Effector memory CD4-positive, alpha-beta T cell (primary cell): ENCODE measurements at regions not wholly inside any gene's neighbourhood (a gene's known extent, or its start where the extent isn't known, plus 50 kb on each side); places are given as distances from the start of the nearest gene placed in this dataset.

Experiments
- DNase-seq, 3 donors: peaks; one replicate each; pipeline ENCODE4 v3.0.0-alpha.2; 2020
- H3K27ac ChIP-seq: 2 replicates; pipeline ENCODE4 v1.7.0; 2013; ENCODE audit warnings: mild to moderate bottlenecking, low read length, moderate library complexity; ENCODE audit not compliant: insufficient read depth, poor library complexity, severe bottlenecking
- H3K27me3 ChIP-seq: replicated peaks from 2 replicates; pipeline ENCODE4 v1.7.0; 2013; ENCODE audit warnings: mild to moderate bottlenecking, low read length; ENCODE audit not compliant: insufficient read depth, control insufficient read depth, poor library complexity, severe bottlenecking
- H3K36me3 ChIP-seq: 2 replicates; pipeline ENCODE4 v1.7.0; 2013; ENCODE audit warnings: mild to moderate bottlenecking, low read length, moderate library complexity; ENCODE audit not compliant: control insufficient read depth, insufficient read depth
- H3K4me1 ChIP-seq: 2 replicates; pipeline ENCODE4 v1.7.0; 2013; ENCODE audit warnings: low read length, mild to moderate bottlenecking; ENCODE audit not compliant: control insufficient read depth, insufficient read depth, poor library complexity, severe bottlenecking
- H3K4me3 ChIP-seq: 2 replicates; pipeline ENCODE4 v1.7.0; 2013; ENCODE audit warnings: low read length, low read depth, mild to moderate bottlenecking; ENCODE audit not compliant: insufficient read depth, poor library complexity, severe bottlenecking
- H3K9me3 ChIP-seq: 2 replicates; pipeline ENCODE4 v1.7.0; 2013; ENCODE audit warnings: mild to moderate bottlenecking, low read length, moderate library complexity; ENCODE audit not compliant: control insufficient read depth

DNA sequence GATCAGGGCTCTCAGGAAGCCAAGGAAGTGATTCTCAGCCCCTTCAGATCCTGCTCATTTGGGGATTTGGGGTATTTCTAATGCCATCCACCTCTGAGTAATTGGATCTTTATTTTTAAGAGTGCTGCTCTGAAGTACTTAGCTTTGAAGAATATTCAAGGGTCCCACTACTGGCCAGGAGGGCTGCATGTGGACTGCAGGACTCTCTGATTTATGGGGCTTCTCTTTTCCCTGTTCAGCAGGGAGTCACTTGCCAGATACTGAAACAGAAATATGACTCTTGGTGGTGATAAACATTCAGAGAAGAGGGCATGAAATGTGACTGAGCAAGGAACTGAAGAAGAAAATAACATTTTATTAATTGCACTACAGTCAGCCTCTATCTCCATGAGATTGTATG lies 138.5 kb downstream of the MTX2 start:
- H3K27me3 ChIP-seq, result peaks cover 5% of the 10 kb centered on the region
- no peak overlapping the region for H3K4me3 ChIP-seq
- DNase-seq, result no peak
- H3K9me3 ChIP-seq, result no peaks in the 10 kb centered on the region
- H3K4me1 ChIP-seq, result no peaks in the 10 kb centered on the region
- H3K27ac ChIP-seq, result no peak overlapping the region
- H3K36me3 ChIP-seq, result no peaks in the 10 kb centered on the region

DNA sequence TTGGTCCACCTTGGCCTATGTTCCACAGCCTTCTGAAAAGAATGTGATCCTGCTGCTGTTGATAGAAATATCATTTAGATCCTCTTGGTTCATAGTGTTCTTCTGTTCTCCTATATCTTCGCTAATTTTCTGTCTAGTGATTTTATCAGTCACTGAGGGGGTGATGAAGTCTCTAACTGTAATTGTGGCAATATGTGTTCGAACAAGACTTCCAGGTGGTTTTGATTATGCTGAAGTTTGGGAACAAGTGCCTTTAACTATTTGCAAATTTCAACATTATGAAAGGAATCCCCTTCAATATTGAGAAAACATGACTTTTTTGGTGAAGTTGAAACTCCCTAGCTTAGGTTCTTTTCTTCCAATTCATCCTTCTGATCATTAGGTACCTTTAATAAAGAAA lies 140.4 kb downstream of the MTX2 start:
- no peak for DNase-seq
- Histone ChIP-seq H3K27me3 (peaks cover 14% of the 10 kb centered on the region), H3K36me3 (no peaks in the 10 kb centered on the region), H3K4me3 (no peak overlapping the region), H3K4me1 (no peaks in the 10 kb centered on the region), H3K27ac (no peak overlapping the region), H3K9me3 (no peaks in the 10 kb centered on the region)

DNA sequence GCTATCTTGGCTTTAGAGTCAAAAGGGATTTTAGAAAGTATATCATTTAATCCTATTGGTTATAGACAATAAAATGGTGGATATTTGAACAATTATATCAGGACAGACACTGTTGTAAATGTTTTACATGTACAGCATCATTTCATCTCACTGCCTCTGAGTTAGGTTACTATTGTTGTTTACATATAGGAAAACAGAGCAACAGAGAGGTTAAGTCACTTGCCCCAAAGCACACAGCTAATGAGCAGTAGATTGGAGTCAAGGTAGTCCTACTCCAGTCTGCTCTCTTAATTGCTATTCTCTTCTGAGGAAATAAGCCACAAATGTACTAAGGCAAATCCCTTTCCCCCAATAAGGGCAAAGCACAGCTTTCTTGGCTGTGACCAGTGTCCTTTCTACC lies 142.9 kb downstream of the MTX2 start:
- Histone ChIP-seq H3K4me1 (no peaks in the 10 kb centered on the region), H3K36me3 (no peaks in the 10 kb centered on the region), H3K27ac (no peak overlapping the region), H3K4me3 (no peak overlapping the region), H3K9me3 (no peaks in the 10 kb centered on the region), H3K27me3 (peaks cover 14% of the 10 kb centered on the region)
- no peak for DNase-seq

DNA sequence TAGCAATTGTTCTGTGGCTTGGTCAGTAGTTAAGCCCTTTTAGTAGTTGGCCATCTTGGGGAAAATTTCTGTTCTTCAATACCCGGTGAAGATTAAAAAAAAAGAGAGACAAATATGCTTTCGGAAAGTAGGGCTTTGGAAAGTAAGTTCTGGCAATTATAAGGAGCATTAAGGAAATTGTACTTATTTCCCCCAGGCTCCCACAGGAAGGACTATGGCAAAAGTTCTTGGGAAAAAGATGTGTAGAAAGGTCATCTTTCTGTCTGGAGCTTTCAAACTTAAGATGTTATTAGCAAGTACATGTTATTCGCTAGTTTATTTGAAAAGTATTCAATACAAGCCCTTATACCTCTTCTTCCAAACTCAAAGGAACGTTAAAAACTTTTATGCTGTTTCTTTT lies 144.5 kb downstream of the MTX2 start:
- Histone ChIP-seq H3K4me1 (no peaks in the 10 kb centered on the region), H3K36me3 (no peaks in the 10 kb centered on the region), H3K4me3 (no peak overlapping the region), H3K9me3 (no peaks in the 10 kb centered on the region), H3K27me3 (peaks cover 14% of the 10 kb centered on the region), H3K27ac (no peak overlapping the region)
- no peak for DNase-seq

DNA sequence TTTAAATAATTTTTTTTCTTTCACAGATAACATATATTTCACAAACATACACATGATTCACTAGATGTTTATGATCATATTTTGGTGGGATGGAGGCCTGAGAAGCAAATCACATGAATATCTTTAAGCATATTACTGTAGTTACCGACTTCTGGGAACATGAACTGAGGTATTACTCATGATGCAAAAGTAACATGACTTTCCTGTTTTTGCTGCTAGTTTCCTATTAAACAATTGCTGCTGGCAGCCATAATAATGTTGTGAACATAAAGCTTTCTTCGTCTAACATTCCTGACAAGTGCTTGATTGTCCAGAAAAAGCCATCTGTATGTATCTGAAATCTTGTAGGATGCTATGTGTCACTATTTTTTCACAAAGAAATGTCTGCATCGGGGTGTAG lies 145.4 kb downstream of the MTX2 start:
- Histone ChIP-seq H3K27ac (no peak overlapping the region), H3K9me3 (no peaks in the 10 kb centered on the region), H3K4me1 (no peaks in the 10 kb centered on the region), H3K4me3 (no peak overlapping the region), H3K36me3 (no peaks in the 10 kb centered on the region), H3K27me3 (peaks cover 14% of the 10 kb centered on the region)
- DNase-seq, result no peak

DNA sequence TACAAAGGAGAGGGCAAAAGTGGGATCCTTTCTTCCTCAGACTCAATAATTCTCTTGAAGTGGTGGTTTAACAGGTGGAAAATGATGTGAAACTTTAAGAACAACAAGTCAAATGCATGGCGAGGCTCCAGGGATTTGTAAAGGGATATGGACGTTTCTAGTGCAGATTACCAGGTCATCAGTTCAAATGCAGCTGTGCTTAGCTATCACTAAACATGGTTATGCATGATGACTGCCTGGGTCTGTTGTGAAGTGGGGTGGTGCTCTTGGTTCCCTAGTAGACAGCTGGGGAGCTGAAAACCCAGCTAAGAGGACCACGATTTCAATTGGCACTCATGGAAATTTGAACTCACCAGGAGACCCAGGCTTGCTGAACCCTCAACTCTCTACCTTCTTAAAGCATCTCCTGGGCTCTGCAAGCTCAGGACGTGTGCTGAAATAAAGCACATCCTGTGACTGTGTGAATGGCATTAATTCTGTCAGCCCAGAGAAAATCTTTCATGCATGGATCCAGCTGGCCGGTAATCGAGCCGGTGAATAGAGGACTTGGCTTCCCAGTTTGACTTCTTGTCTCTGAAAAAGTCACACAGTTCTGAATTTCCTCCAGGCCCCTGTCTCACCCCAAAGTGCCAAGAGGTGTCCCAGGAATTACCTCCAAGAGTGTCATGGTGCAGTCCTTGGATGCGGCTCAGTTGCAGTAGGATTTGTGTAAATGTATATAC lies 146.1 kb downstream of the MTX2 start:
- H3K27ac ChIP-seq, result no peak overlapping the region
- H3K36me3 ChIP-seq, result no peaks in the 10 kb centered on the region

DNA sequence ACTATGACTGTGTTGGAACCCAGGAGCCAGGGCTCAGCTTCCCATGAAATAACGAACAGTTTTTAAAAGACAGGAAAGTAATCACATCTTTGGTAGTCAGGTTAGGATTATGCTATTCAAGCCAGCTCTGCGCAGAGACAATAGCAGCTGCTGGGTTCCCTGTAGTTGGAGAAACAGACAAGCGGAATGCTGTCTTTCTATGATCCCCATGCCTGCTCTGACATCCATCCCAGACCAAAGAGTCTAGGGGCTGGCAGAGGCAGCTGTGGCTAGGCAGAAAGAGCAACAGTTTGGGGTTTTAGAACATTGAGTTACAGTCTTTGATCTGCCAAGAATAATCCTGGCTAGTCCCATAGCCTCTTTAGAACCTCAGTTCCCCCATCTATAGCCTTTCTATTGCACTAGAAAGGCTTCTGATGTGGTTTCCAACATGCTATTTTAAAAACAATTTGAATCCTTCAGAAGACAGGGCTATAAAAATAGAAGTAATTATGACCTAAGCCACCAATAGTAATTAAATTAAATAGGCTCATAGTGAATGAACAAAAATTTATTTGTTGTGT lies 146.8 kb downstream of the MTX2 start:
- H3K27me3 ChIP-seq, result peaks cover 13% of the 10 kb centered on the region
- H3K4me1 ChIP-seq, result no peaks in the 10 kb centered on the region
- DNase-seq, result no peak
- no peaks in the 10 kb centered on the region for H3K36me3 ChIP-seq
- H3K27ac ChIP-seq, result no peak overlapping the region
- no peak overlapping the region for H3K4me3 ChIP-seq
- H3K9me3 ChIP-seq, result no peaks in the 10 kb centered on the region

More for the DNA sequence above, 146.1 kb downstream of the MTX2 start:
- no peak for DNase-seq
- H3K4me3 ChIP-seq, result no peak overlapping the region
- H3K27me3 ChIP-seq, result peaks cover 14% of the 10 kb centered on the region
- H3K9me3 ChIP-seq, result no peaks in the 10 kb centered on the region
- H3K4me1 ChIP-seq, result no peaks in the 10 kb centered on the region

DNA sequence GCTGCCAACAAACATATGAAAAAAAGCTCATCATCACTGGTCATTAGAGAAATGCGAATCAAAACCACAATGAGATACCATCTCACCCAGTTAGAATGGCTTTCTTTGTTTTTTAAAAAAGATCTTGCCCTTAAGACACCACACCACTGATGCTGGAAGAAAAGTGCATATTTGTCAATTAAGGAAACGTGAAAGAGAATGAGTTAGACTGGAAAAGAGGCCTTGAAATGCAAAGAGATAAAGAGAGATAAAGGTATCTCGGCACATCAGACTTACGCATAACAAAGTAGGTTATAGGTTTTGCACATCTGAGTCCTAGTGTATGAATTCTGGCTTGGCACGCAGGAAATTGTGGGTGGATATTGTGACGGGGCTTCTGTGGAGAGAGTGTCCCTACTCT lies 149.5 kb downstream of the MTX2 start:
- Histone ChIP-seq H3K4me3 (no peak overlapping the region), H3K27ac (no peak overlapping the region), H3K27me3 (no peaks in the 10 kb centered on the region), H3K36me3 (no peaks in the 10 kb centered on the region), H3K4me1 (no peaks in the 10 kb centered on the region), H3K9me3 (no peaks in the 10 kb centered on the region)
- DNase-seq, result no peak

DNA sequence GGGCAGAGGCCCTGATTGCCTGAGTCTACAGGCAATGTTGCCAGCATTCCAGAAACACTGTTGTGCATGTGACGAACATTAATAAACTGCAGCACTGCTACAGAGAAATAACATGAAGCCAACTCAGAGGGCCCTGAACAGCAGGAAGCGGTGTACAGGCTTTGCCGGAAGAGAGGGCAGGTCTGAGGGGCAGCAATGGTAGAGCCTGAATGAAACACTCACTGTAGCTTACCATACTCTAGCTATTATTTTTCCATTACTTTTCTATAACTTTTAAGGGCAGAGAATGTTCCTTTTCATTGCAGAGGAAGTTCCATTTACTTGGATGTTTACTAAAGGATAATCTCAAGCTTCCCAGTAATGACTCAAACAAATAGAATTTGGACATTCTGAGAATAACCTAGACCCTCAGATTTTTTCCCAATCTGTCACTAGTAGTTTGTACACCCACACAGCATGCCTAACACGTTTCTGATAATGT lies 150.4 kb downstream of the MTX2 start:
- Histone ChIP-seq H3K9me3 (no peaks in the 10 kb centered on the region), H3K4me3 (no peak overlapping the region), H3K36me3 (no peaks in the 10 kb centered on the region), H3K27me3 (no peaks in the 10 kb centered on the region), H3K4me1 (no peaks in the 10 kb centered on the region), H3K27ac (no peak overlapping the region)
- DNase-seq, result no peak

DNA sequence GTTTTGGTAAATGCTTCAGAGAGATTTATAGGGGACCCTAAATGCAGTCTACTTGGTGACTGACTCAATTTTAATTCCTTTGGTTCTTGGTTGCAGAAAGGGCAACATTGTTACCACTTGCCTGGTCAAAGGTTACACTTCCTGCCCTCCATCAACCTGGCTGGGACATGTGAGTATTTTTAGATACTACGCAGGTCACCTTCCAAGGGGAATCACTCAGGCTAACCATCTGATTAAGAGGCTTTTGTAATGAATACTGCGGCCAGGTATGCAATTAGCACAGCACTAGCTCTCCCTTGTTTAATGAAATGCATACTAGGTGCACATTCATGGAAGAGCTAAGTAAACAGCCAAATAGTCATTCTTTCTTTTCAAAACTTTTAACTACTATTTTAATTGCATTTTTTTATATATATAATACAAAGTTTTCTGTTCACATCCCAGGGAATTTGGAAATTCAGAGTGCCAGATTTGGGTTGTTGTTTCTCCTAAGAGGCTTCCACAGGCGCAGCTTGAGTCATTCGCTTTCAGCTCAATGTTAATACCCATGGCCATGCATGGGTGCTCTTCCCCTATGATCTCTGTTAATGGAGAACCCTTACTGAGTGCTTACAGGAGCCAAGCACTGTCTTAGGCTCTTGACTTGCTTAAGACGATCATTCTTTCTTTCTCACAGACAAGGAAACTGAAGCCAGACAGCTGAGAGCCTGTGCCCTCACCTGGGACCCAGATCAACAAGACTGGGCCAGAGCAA lies 152.2 kb downstream of the MTX2 start:
- no peaks in the 10 kb centered on the region for H3K36me3 ChIP-seq
- H3K9me3 ChIP-seq, result no peaks in the 10 kb centered on the region
- no peak overlapping the region for H3K27ac ChIP-seq
- H3K27me3 ChIP-seq, result no peaks in the 10 kb centered on the region
- DNase-seq, result no peak
- H3K4me3 ChIP-seq, result no peak overlapping the region
- H3K4me1 ChIP-seq, result no peaks in the 10 kb centered on the region
